ENCODE measurements at regions not wholly inside any gene's neighbourhood (a gene's known extent, or its start where the extent isn't known, plus 50 kb on each side); places are given as distances from the start of the nearest gene placed in this dataset.

GRCh38 chr2:40629768-40630434 lies 178.0 kb upstream of the SLC8A1 start:
- Histone ChIP-seq H3K27ac (ENCODE audit: low read depth in 2 of 2, low read length in 2 of 2) (no peak overlapping the region), H3K4me1 (ENCODE audit: control insufficient read depth in 2 of 2, insufficient read depth in 2 of 2, low read length in 2 of 2) (no peaks in the 10 kb centered on the region), H3K9me3 (ENCODE audit: control insufficient read depth in 2 of 2, low read length in 2 of 2) (no peaks in the 10 kb centered on the region), H3K9ac (ENCODE audit: low read depth in 1 of 2, low read length in 2 of 2) (no peak overlapping the region), H3K27me3 (ENCODE audit: control insufficient read depth in 2 of 2, insufficient read depth in 2 of 2, low read length in 2 of 2) (no peaks in the 10 kb centered on the region), H3K4me3 (ENCODE audit: low read length in 2 of 2) (no peak overlapping the region), H3K36me3 (ENCODE audit: control insufficient read depth in 2 of 2, insufficient read depth in 2 of 2, low read length in 2 of 2) (no peaks in the 10 kb centered on the region)

GRCh38 chr2:40639320-40639719 lies 187.4 kb upstream of the SLC8A1 start:
- H3K9ac ChIP-seq (ENCODE audit: low read depth in 1 of 2, low read length in 2 of 2), result no peak overlapping the region
- H3K9me3 ChIP-seq (ENCODE audit: control insufficient read depth in 2 of 2, low read length in 2 of 2), result no peaks in the 10 kb centered on the region
- no peak overlapping the region for H3K4me3 ChIP-seq (ENCODE audit: low read length in 2 of 2)
- H3K27me3 ChIP-seq (ENCODE audit: control insufficient read depth in 2 of 2, insufficient read depth in 2 of 2, low read length in 2 of 2), result no peaks in the 10 kb centered on the region
- H3K4me1 ChIP-seq (ENCODE audit: control insufficient read depth in 2 of 2, insufficient read depth in 2 of 2, low read length in 2 of 2), result no peaks in the 10 kb centered on the region
- H3K36me3 ChIP-seq (ENCODE audit: control insufficient read depth in 2 of 2, insufficient read depth in 2 of 2, low read length in 2 of 2), result no peaks in the 10 kb centered on the region
- H3K27ac ChIP-seq (ENCODE audit: low read depth in 2 of 2, low read length in 2 of 2), result no peak overlapping the region

- no peak overlapping the region for H3K4me3 ChIP-seq (ENCODE audit: low read length in 2 of 2)
Measured at GRCh38 chr2:40642237-40642636, 190.3 kb upstream of the SLC8A1 start.

GRCh38 chr2:40642726-40643125 lies 190.8 kb upstream of the SLC8A1 start:
- H3K36me3 ChIP-seq (ENCODE audit: control insufficient read depth in 2 of 2, insufficient read depth in 2 of 2, low read length in 2 of 2), result no peaks in the 10 kb centered on the region
- H3K9me3 ChIP-seq (ENCODE audit: control insufficient read depth in 2 of 2, low read length in 2 of 2), result no peaks in the 10 kb centered on the region
- no peaks in the 10 kb centered on the region for H3K27me3 ChIP-seq (ENCODE audit: control insufficient read depth in 2 of 2, insufficient read depth in 2 of 2, low read length in 2 of 2)
- no peak overlapping the region for H3K4me3 ChIP-seq (ENCODE audit: low read length in 2 of 2)
- H3K27ac ChIP-seq (ENCODE audit: low read depth in 2 of 2, low read length in 2 of 2), result no peak overlapping the region
- H3K4me1 ChIP-seq (ENCODE audit: control insufficient read depth in 2 of 2, insufficient read depth in 2 of 2, low read length in 2 of 2), result no peaks in the 10 kb centered on the region
- no peak overlapping the region for H3K9ac ChIP-seq (ENCODE audit: low read depth in 1 of 2, low read length in 2 of 2)

More at GRCh38 chr2:40642237-40642636, 190.3 kb upstream of the SLC8A1 start:
- Histone ChIP-seq H3K9me3 (ENCODE audit: control insufficient read depth in 2 of 2, low read length in 2 of 2) (no peaks in the 10 kb centered on the region), H3K4me1 (ENCODE audit: control insufficient read depth in 2 of 2, insufficient read depth in 2 of 2, low read length in 2 of 2) (no peaks in the 10 kb centered on the region), H3K27me3 (ENCODE audit: control insufficient read depth in 2 of 2, insufficient read depth in 2 of 2, low read length in 2 of 2) (no peaks in the 10 kb centered on the region), H3K36me3 (ENCODE audit: control insufficient read depth in 2 of 2, insufficient read depth in 2 of 2, low read length in 2 of 2) (no peaks in the 10 kb centered on the region), H3K9ac (ENCODE audit: low read depth in 1 of 2, low read length in 2 of 2) (no peak overlapping the region), H3K27ac (ENCODE audit: low read depth in 2 of 2, low read length in 2 of 2) (no peak overlapping the region)

- Histone ChIP-seq H3K9ac (ENCODE audit: low read depth in 1 of 2, low read length in 2 of 2) (no peak overlapping the region), H3K4me1 (ENCODE audit: control insufficient read depth in 2 of 2, insufficient read depth in 2 of 2, low read length in 2 of 2) (no peaks in the 10 kb centered on the region), H3K9me3 (ENCODE audit: control insufficient read depth in 2 of 2, low read length in 2 of 2) (no peaks in the 10 kb centered on the region), H3K27ac (ENCODE audit: low read depth in 2 of 2, low read length in 2 of 2) (no peak overlapping the region), H3K36me3 (ENCODE audit: control insufficient read depth in 2 of 2, insufficient read depth in 2 of 2, low read length in 2 of 2) (no peaks in the 10 kb centered on the region), H3K4me3 (ENCODE audit: low read length in 2 of 2) (no peak overlapping the region), H3K27me3 (ENCODE audit: control insufficient read depth in 2 of 2, insufficient read depth in 2 of 2, low read length in 2 of 2) (no peaks in the 10 kb centered on the region)
Measured at GRCh38 chr2:40646642-40647041, 194.8 kb upstream of the SLC8A1 start.

- H3K4me1 ChIP-seq (ENCODE audit: control insufficient read depth in 2 of 2, insufficient read depth in 2 of 2, low read length in 2 of 2), result no peaks in the 10 kb centered on the region
Measured at GRCh38 chr2:40652155-40652554, 200.3 kb upstream of the SLC8A1 start.

GRCh38 chr2:40653829-40654228 lies 201.9 kb upstream of the SLC8A1 start:
- H3K4me1 ChIP-seq (ENCODE audit: control insufficient read depth in 2 of 2, insufficient read depth in 2 of 2, low read length in 2 of 2), result no peaks in the 10 kb centered on the region

More at GRCh38 chr2:40652155-40652554, 200.3 kb upstream of the SLC8A1 start:
- Histone ChIP-seq H3K27me3 (ENCODE audit: control insufficient read depth in 2 of 2, insufficient read depth in 2 of 2, low read length in 2 of 2) (no peaks in the 10 kb centered on the region), H3K4me3 (ENCODE audit: low read length in 2 of 2) (no peak overlapping the region), H3K27ac (ENCODE audit: low read depth in 2 of 2, low read length in 2 of 2) (no peak overlapping the region), H3K36me3 (ENCODE audit: control insufficient read depth in 2 of 2, insufficient read depth in 2 of 2, low read length in 2 of 2) (no peaks in the 10 kb centered on the region), H3K9ac (ENCODE audit: low read depth in 1 of 2, low read length in 2 of 2) (no peak overlapping the region), H3K9me3 (ENCODE audit: control insufficient read depth in 2 of 2, low read length in 2 of 2) (no peaks in the 10 kb centered on the region)

GRCh38 chr2:40654346-40654745 lies 202.5 kb upstream of the SLC8A1 start:
- Histone ChIP-seq H3K9ac (ENCODE audit: low read depth in 1 of 2, low read length in 2 of 2) (no peak overlapping the region), H3K9me3 (ENCODE audit: control insufficient read depth in 2 of 2, low read length in 2 of 2) (no peaks in the 10 kb centered on the region), H3K36me3 (ENCODE audit: control insufficient read depth in 2 of 2, insufficient read depth in 2 of 2, low read length in 2 of 2) (no peaks in the 10 kb centered on the region)

More at GRCh38 chr2:40653829-40654228, 201.9 kb upstream of the SLC8A1 start:
- Histone ChIP-seq H3K36me3 (ENCODE audit: control insufficient read depth in 2 of 2, insufficient read depth in 2 of 2, low read length in 2 of 2) (no peaks in the 10 kb centered on the region), H3K27ac (ENCODE audit: low read depth in 2 of 2, low read length in 2 of 2) (no peak overlapping the region), H3K9ac (ENCODE audit: low read depth in 1 of 2, low read length in 2 of 2) (no peak overlapping the region), H3K27me3 (ENCODE audit: control insufficient read depth in 2 of 2, insufficient read depth in 2 of 2, low read length in 2 of 2) (no peaks in the 10 kb centered on the region), H3K9me3 (ENCODE audit: control insufficient read depth in 2 of 2, low read length in 2 of 2) (no peaks in the 10 kb centered on the region), H3K4me3 (ENCODE audit: low read length in 2 of 2) (no peak overlapping the region)

GRCh38 chr2:40658941-40659340 lies 207.1 kb upstream of the SLC8A1 start:
- Histone ChIP-seq H3K4me3 (ENCODE audit: low read length in 2 of 2) (no peak overlapping the region), H3K27ac (ENCODE audit: low read depth in 2 of 2, low read length in 2 of 2) (no peak overlapping the region), H3K36me3 (ENCODE audit: control insufficient read depth in 2 of 2, insufficient read depth in 2 of 2, low read length in 2 of 2) (no peaks in the 10 kb centered on the region), H3K4me1 (ENCODE audit: control insufficient read depth in 2 of 2, insufficient read depth in 2 of 2, low read length in 2 of 2) (no peaks in the 10 kb centered on the region), H3K27me3 (ENCODE audit: control insufficient read depth in 2 of 2, insufficient read depth in 2 of 2, low read length in 2 of 2) (no peaks in the 10 kb centered on the region), H3K9ac (ENCODE audit: low read depth in 1 of 2, low read length in 2 of 2) (no peak overlapping the region), H3K9me3 (ENCODE audit: control insufficient read depth in 2 of 2, low read length in 2 of 2) (no peaks in the 10 kb centered on the region)

More at GRCh38 chr2:40654346-40654745, 202.5 kb upstream of the SLC8A1 start:
- H3K4me3 ChIP-seq (ENCODE audit: low read length in 2 of 2), result no peak overlapping the region
- H3K27me3 ChIP-seq (ENCODE audit: control insufficient read depth in 2 of 2, insufficient read depth in 2 of 2, low read length in 2 of 2), result no peaks in the 10 kb centered on the region
- H3K4me1 ChIP-seq (ENCODE audit: control insufficient read depth in 2 of 2, insufficient read depth in 2 of 2, low read length in 2 of 2), result no peaks in the 10 kb centered on the region
- H3K27ac ChIP-seq (ENCODE audit: low read depth in 2 of 2, low read length in 2 of 2), result no peak overlapping the region

- H3K27ac ChIP-seq (ENCODE audit: low read depth in 2 of 2, low read length in 2 of 2), result no peak overlapping the region
Measured at GRCh38 chr2:40665493-40666232, 213.8 kb upstream of the SLC8A1 start.

More at GRCh38 chr2:40665493-40666232, 213.8 kb upstream of the SLC8A1 start:
- H3K9me3 ChIP-seq (ENCODE audit: control insufficient read depth in 2 of 2, low read length in 2 of 2), result no peaks in the 10 kb centered on the region
- H3K4me3 ChIP-seq (ENCODE audit: low read length in 2 of 2), result no peak overlapping the region
- no peak overlapping the region for H3K9ac ChIP-seq (ENCODE audit: low read depth in 1 of 2, low read length in 2 of 2)
- H3K27me3 ChIP-seq (ENCODE audit: control insufficient read depth in 2 of 2, insufficient read depth in 2 of 2, low read length in 2 of 2), result no peaks in the 10 kb centered on the region
- H3K4me1 ChIP-seq (ENCODE audit: control insufficient read depth in 2 of 2, insufficient read depth in 2 of 2, low read length in 2 of 2), result no peaks in the 10 kb centered on the region
- H3K36me3 ChIP-seq (ENCODE audit: control insufficient read depth in 2 of 2, insufficient read depth in 2 of 2, low read length in 2 of 2), result no peaks in the 10 kb centered on the region

Measured in mucosa of rectum (tissue), 2 donors.